ENCODE measurements at regions not wholly inside any gene's neighbourhood (a gene's known extent, or its start where the extent isn't known, plus 50 kb on each side); places are given as distances from the start of the nearest gene placed in this dataset.

GRCh38 chr6:14273191-14273590 lies 155.6 kb downstream of the CD83 start:
- no peak for TF ChIP-seq POLR2A (IDR thresholded peaks at IDR 0.05)
- no peak for TF ChIP-seq CTCF (IDR thresholded peaks at IDR 0.05)
- TF ChIP-seq EP300 (IDR thresholded peaks at IDR 0.05) = no peak

Data from sigmoid colon (tissue), 4 donors.